NCI-H446 treated with DMSO at 0.1 percent for 48 hours (cell line): ENCODE measurements at regions not wholly inside any gene's neighbourhood (a gene's known extent, or its start where the extent isn't known, plus 50 kb on each side); places are given as distances from the start of the nearest gene placed in this dataset.
"Not testable (repeated sequence)": the region's sequence is repeated elsewhere in the genome, so short reads cannot be mapped to it uniquely, and the experiment has no call there.

ENCODE experiments used
- DNase-seq: peaks from one replicate; lab custom pipeline; 2025; lab: John Stamatoyannopoulos, UW

GRCh38 chr3:145448436-145448835, 712.5 kb downstream of the PLOD2 start:
- no peak for DNase-seq

DNA sequence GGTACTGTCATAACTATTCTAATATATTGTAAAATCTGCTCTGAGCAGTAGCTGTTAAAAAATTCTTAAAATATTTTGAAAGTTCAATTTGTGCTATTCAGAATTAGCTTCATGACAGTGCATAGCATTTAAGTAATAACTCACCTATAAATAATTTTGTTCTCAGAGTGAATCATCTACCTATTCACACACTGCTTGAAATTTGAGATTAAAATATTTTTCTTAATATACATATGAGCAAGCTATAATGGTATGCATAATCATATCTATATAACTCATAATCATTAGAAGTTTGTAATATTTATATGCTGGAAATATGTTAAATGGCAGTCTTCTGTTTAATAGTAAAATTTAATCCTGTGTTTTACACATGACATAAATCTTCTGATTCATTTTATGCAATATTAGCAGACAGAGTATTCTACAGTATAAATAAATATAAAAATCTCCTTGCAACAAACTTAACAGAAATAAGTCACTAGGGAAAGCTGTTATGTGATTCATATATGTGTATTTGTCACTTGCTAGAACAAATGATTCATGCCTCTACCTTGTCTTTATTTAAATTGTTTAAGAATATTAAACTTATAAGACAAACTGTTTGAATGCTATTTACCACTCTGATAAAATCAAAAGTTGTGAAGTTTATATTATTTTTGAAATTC, 710.8 kb downstream of the PLOD2 start:
- no peak for DNase-seq

DNA sequence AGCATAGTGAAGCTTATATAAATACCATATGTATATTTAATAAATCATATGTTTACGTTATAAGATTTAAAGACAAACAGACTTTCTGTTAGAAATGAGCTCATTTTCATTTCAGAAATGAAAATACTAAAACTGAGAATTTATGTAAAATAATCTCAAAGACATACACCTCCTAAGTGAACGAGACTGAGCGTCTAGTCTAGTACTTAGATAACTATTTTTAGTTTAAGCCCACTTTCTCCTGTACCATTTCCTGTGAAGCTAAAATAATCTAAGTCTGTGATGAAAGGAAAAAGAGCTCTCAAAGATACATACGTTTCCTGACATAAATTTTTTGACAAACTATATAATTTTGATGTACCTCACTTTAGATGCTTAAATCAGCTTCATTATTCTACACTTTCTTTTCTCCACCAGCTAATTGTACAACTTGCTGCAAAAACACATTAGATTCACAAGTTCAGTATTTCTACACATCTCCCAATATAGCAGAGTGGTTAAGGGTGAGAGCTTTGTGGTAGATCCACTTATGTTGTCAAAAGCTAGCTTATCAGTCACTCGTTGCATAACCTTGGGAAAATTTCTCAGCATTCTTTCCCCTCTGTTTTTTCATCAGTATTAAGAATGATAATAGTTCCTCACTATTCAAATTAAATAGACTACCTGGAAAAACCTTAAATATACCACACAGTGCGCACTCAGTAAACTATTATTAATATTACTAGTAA, 703.0 kb downstream of the PLOD2 start:
- DNase-seq, result no peak

GRCh38 chr3:145459681-145460080, 701.3 kb downstream of the PLOD2 start:
- not testable (repeated sequence) for DNase-seq

- DNase-seq, result no peak
Measured at GRCh38 chr3:145471976-145472375, 689.0 kb downstream of the PLOD2 start.

GRCh38 chr3:145482735-145483134, 678.2 kb downstream of the PLOD2 start:
- DNase-seq, result not testable (repeated sequence)

DNA sequence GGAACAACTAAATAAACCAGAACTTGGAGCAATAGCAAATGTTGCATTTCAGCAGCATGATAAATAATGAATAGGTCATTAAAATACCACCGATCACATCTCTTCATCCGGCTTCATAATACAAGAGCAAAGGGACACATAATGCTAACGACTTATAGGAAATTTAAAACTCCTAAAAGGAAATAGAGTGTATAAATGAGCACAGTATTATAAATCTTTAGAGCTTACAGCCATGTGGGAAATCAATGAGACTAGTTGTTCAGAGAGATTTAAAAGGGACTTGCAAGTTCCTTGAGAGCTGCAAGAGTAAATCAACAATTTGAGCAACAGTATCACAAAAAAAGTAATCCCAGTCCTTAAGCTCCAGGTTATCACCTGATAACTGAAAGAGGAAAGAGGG, 677.0 kb downstream of the PLOD2 start:
- no peak for DNase-seq

- no peak for DNase-seq
Measured at GRCh38 chr3:145489011-145489410, 672.0 kb downstream of the PLOD2 start.

DNA sequence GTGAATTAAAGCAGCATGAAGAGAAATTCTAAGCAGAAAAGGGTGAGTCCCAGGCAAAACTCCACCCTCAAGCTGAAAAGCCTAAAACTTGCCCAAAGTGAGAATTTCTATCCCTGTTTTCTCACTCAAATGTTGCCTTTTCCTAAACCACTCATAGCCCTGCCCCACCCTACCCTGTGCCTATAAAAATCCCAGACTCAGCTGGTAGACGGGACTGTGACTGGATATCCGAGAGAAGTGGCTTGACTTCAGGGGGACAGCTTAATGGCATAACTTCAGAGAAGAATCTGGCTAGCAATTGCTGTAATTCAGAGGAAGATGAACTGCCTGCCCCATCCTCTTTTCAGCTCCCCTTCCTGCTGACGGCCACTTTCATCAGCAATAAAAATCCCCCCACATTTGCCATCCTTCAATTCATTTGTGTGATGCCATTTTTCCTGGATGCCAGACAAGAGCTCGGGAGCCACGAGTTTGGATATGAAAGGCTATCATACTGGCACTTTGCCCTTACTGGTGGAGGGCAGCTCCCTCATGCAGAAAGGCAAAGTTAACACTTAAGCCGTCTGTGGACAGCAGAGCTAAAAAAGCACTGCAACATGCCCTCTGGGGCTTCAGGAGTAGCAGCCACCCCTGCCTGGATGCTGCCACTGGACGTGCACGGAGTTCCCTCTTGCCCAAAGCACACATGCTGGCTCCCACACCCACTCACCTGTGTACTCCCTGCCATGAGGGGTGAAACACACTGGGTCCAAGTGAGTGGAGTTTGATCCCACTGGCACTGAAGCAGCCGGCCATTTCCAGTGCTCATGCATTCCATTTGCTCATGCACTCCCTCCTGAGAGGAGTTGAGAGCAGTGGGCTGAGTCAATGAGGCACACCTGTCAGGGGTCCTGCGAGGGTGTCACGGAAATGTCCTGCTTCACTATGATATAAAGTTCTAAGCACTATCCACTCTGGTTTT, 670.6 kb downstream of the PLOD2 start:
- DNase-seq, result no peak

- no peak for DNase-seq
Measured at GRCh38 chr3:145492456-145492855, 668.5 kb downstream of the PLOD2 start.

DNA sequence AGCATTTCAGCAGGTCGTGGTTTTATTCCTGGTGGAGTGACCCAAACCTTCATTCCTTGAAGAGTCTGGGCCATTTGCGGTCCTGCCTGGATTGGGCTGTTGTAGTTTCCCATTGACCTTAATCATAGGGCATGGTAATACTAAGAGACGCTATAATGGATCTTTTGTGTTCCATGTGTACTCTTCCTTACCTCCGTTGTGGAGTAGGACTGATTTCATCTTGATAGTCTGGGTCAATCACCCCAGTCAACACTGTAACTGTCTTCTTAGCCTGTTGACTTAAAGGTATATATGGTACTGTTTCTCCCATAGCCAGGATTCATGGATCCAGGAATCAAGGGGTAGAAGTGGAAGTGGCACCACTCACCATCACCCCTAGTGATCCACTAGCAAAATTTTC, 643.6 kb downstream of the PLOD2 start:
- DNase-seq, result not testable (repeated sequence)

GRCh38 chr3:145518639-145519038, 642.3 kb downstream of the PLOD2 start:
- no peak for DNase-seq

- no peak for DNase-seq
Measured at GRCh38 chr3:145519398-145520047, 641.5 kb downstream of the PLOD2 start.

DNA sequence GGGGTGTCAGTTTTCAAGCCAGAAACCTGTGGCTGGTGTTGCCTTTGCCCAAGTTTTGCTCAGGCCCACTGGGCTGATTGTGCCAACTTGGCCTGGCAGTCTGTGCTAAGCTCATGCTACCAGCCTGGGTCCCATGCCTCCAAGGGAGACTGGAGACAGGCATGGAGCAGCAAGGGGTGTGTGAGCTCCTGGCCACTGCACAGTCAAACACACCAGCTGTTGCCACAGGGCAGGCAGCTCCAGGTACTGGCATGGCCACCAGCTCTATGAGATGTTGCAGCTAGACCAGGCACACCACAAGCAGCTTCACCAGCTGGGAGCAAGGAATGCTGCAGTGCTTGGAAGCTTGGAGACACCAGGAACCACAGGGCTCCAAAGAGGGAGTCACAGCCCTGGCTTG, 638.8 kb downstream of the PLOD2 start:
- no peak for DNase-seq

DNA sequence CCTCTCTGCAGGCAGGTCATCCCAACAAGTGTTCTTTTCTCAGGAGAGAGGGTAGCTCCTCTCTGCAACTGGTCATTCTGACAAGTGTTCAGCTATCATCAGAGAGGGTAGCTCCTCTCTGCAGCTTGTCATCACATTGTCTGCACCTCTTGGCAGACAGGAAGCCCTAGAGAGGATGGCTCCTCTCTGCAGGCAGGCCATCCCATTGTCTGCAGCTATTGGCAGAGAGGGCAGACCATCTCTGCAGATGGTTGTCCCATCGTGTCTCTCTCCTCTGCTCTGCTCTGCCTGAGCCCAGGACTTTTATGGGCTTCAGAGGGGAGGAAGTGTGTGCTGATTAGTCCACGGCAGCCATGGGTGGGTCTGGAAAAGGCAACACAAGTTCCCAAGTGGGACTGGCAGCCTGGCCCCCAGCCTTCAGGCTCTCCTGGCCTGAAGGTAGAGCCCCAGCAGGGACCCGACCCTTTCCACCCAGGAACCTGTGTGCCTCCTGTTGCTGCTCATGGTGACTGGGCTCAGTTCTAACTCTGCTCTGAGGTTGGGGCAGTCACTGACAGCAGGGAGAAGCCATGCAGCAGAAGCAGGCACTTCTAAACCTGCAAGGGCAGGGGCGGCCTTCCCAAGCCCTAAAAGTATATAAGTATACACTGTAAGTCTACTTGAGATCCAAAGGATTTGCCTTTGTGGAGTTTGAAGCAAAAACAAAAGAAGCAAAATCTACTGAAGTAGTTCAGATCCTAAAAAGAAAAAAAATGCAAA, 637.9 kb downstream of the PLOD2 start:
- no peak for DNase-seq

DNA sequence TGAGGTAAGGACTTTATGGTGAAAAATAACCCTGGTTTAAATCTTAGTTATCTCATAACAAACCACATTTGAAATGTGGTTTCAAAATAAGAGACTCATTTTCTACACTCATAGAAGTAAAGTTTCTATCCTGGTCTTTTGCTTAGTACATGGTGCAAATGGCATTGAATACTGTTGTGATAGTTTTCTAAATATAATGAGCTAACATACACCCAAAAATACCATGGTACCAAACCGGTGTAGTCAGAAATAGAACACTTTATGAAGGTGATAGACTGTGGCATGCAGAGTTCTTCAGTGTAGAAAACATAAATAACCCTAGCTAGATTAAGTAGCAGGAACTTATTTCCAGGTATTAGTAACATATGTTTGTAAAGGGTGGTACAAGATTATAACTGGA, 629.4 kb downstream of the PLOD2 start:
- DNase-seq, result no peak

DNA sequence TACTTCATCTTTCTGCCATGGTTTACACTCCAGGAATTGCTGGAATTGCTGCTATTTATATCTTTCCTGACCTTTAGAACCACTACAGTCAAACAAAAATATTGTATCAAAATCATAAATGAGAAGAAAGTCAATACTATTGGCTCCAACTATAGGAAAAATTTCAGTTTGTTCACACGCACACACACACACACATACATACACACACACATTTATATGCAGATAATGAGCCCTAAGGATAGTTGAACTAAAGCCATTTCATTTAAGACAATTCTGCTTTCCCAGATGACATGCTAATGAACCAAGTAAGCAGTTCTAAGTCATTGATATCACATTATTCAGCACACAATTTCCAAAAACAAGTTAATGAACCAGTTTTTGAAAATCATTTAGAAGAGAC, 627.3 kb downstream of the PLOD2 start:
- no peak for DNase-seq

- DNase-seq, result no peak
Measured at GRCh38 chr3:145536461-145536860, 624.5 kb downstream of the PLOD2 start.

GRCh38 chr3:145550522-145550921, 610.5 kb downstream of the PLOD2 start:
- DNase-seq, result no peak

- DNase-seq, result peak; percentile 35
Measured at GRCh38 chr3:145557405-145557804, 603.6 kb downstream of the PLOD2 start.

DNA sequence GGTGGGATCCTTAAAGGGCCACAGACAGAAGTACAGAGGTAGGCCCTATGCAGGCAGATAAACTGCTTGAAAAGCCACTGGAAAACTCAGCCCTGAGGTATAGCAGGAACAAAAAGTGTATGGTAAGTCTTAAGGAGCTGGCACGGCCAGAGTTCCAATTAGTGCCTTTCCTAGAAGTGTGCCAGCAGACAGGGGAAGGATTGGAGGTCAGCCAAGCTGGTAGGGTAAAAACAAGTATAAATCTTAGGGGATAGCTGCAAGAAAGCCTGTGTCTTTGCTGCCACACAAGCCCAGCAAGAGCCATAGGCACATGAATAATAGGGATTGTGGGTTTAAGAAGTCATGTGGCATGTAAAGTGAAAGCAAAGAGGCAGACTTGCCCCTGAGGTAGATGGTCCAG, 582.5 kb downstream of the PLOD2 start:
- DNase-seq, result no peak
